ENCODE measurements at regions not wholly inside any gene's neighbourhood (a gene's known extent, or its start where the extent isn't known, plus 50 kb on each side); places are given as distances from the start of the nearest gene placed in this dataset.

DNA sequence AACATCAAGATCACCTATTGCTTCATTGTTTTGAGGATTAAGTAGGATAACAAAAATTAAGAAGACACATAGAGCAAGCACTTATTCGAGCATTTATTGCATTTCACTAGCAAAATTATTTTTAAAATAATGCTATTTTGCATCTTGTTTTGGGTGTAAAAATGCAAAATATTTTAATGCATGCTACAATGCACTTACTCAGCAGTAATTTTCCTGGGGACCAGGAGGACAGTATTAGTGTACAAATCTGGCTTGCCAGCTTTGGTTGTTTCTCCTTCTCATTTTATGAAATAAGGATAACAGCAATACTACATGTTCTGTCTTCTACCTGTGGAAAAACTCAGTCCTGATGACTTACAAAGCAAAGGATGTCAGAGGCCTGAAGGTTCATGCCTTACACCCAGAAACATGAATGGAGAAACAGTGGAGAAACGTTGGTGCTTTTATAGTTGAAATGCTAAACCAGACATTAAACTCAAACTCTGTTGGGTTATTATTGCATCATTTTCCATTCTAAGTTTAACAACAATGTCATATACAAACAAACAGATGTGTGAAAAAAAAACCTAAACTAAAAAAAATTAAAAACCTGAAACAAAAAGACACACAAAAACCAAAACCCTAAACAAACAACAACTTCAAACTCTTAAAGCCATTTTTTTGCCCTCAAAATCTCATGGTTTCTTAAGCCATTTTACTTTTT lies 50.2 kb upstream of the ATXN1 start:
- TF ChIP-seq ESRRA (IDR thresholded peaks at IDR 0.05; ENCODE audit: low read length) (no peak), HDAC6 (IDR thresholded peaks at IDR 0.05; ENCODE audit: unreplicated experiment) (no peak), RFX5 (IDR thresholded peaks at IDR 0.05; ENCODE audit: low read depth, low read length) (no peak)
- TF ChIP-seq, protein P1, sequence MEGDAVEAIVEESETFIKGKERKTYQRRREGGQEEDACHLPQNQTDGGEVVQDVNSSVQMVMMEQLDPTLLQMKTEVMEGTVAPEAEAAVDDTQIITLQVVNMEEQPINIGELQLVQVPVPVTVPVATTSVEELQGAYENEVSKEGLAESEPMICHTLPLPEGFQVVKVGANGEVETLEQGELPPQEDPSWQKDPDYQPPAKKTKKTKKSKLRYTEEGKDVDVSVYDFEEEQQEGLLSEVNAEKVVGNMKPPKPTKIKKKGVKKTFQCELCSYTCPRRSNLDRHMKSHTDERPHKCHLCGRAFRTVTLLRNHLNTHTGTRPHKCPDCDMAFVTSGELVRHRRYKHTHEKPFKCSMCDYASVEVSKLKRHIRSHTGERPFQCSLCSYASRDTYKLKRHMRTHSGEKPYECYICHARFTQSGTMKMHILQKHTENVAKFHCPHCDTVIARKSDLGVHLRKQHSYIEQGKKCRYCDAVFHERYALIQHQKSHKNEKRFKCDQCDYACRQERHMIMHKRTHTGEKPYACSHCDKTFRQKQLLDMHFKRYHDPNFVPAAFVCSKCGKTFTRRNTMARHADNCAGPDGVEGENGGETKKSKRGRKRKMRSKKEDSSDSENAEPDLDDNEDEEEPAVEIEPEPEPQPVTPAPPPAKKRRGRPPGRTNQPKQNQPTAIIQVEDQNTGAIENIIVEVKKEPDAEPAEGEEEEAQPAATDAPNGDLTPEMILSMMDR (IDR thresholded peaks at IDR 0.05 in 2 of 3, conservative IDR thresholded peaks at IDR 0.05 in 1 of 3; ENCODE audit: control insufficient read depth in 2 of 3, extremely low read depth in 1 of 3, insufficient read depth in 1 of 3, low read depth in 3 of 3, low read length in 3 of 3), result no peak
